ENCODE measurements at regions not wholly inside any gene's neighbourhood (a gene's known extent, or its start where the extent isn't known, plus 50 kb on each side); places are given as distances from the start of the nearest gene placed in this dataset.
A peak's percentile ranks its signal among the peaks of the same experiment; 100 is the strongest.

GRCh38 chr22:27210111-27210730 is 552.8 kb downstream of the MIAT start:
- ATAC-seq (no peak), DNase-seq (ENCODE audit: low spot score) (no peak)

DNA sequence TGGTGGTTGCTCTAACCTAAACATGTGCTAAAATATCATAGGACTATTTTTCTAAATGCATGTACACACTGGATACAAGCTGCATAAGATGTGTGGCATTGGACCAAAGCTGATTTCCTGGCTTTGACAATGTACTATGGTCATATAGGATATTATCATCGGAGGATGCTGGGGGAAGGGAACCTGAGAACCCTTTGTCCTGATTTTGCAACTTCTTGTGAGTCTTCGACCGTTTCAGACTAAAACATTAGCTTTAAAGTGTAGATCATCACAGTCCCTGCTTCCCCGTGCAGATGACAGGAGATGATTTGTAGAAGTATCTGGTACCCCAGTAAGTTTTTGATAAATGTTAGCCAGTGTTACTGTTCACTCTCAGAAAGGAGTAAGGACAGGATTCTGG is 554.7 kb downstream of the MIAT start:
- no peak for ATAC-seq
- DNase-seq (ENCODE audit: low spot score) = no peak

DNA sequence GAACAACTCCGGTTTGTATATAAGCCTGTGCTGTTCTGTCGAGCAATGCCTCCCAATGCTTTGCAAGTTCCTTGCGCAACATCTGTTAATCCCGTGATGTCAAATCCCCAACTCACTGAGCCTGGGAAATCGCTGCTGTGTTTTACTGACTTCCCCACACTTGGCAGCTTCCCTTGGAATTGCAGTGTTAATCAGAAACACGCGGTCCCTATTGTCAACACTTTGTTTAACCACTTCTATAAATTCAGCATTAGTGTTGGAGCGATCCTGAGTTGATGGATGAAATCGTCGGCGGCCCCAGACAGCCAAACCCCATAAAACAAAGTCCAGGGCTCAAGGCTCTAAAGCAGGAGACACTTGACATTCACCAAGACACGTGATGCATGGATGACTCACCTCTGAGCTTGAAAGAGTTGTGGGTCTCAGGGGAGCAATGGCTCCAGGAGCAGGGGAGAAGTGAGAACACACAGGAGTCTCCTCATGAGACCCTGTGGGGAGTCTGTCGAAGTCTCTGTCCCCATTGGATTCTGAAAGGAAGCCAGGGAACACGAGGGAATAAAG is 555.3 kb downstream of the MIAT start:
- DNase-seq (ENCODE audit: low spot score) (no peak), ATAC-seq (peak; percentile 55)

DNA sequence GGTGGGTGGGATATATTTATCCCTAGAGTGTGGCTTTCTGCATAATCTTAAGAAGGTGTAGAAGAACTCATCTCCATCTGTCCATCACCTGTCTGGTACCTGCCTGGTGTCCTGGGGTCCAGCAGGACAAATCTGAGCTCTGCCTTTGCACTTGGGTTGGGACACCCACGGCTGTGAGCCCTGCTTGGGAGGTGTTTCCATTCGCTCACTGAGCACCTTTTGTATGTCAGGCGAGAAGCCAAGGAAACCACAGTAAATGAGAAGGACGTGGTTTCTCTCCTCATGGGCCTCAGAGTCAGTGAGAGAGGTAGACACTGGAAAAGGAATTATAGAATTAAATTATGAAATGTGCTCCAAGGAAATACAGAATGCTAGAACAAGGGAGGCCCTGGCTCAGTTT is 555.9 kb downstream of the MIAT start:
- DNase-seq (ENCODE audit: low spot score) (no peak), ATAC-seq (no peak)

DNA sequence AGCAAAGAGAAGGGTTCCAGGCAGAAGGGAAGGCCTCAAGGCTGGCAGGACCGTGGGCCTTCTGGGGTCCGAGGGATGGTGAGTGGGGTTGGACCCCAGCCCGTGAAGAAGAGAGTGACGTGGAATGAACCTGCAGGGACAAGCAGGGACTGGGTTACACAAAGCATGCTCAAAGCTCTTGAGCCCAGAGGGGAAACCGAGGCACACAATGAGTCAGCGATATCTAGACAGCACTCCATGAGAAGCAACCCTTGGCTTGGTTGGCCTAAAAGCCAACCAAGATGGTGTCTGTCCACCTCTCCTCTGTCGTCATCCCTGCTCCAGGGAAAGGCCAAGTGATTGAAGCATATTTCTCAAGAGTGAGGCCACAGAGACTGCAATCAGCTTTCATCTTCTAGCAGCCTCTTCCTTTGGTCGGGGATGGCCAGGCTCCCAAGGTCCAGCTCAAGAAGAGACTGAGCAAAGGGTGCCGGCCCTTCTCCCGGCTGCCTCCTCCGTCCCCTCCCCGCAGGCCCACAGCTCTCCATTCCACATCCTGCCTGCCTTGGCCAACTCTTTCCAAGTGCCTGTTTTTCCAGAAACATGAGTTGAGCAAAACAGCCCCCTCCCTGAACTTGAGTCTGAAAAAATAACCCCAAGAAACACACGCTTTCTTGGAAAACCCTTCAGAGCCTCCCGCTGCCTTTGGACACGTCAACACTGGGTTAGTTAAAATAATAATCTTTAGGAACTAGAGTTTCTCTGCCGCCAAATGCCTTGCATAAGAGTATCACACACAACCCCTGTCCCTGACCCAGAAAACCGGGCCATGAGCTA is 556.6 kb downstream of the MIAT start:
- ATAC-seq = no peak
- DNase-seq (ENCODE audit: low spot score) = no peak

GRCh38 chr22:27214691-27215090 is 557.3 kb downstream of the MIAT start:
- ATAC-seq = no peak

DNA sequence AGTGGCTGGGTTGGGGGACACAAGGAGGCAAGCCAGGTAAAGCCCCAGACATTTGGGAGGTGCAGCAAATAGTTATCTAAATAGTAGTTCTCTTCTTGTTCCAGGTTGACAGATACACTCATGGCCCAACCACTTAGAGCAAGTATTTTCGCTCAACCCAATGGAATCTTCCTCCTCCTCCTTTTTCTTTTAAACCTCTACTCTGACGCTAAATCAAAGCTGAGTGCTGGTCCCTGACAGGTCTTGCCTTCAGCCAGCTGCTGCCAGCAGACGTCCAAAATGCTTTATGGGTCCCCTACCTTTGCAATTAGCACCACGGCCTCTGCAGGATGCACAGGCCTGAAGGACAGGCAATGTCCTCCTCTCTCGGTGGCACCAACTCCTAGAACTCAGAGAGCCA is 558.5 kb downstream of the MIAT start:
- ATAC-seq (no peak), DNase-seq (ENCODE audit: low spot score) (no peak)

More at GRCh38 chr22:27214691-27215090, 557.3 kb downstream of the MIAT start:
- no peak for DNase-seq (ENCODE audit: low spot score)

DNA sequence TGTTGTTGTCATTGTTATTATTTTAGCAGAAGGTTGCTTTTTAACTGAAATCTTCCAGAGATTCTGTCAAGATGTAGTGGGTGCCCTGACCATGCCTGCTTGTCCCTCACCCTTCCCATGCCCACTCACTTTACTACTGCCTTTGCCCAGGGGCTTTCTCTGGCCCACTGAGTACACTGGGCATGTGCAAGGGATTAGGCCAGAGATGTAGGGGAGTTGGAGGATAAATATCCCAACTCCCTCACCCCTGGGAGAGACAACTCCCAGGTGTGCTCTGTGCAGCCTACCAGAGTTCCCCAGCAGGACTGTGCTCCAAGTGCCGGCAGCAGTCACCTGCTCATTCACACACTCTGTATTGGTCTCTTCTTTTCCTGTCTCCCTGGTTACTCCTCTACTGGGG is 559.1 kb downstream of the MIAT start:
- no peak for ATAC-seq
- no peak for DNase-seq (ENCODE audit: low spot score)

DNA sequence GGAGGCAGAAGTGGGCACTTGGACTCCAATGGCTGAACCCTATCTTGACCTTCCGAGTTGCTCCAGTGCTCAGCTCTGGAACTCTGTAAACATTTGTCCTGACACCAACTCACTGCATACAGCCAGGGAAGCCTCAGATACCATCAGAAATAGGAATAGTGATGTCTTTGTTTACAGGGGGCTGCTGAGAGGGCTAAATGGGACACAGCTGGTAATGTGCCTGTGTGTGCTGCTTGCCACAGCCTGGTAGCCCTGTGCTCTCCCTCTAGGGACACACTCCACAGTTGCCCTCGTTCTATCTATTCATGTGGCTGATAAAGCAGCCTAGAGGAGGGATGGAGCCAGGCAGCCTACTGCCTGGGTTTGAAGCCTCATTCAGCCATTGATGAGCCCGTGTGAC is 559.8 kb downstream of the MIAT start:
- DNase-seq (ENCODE audit: low spot score) = no peak
- ATAC-seq = no peak

DNA sequence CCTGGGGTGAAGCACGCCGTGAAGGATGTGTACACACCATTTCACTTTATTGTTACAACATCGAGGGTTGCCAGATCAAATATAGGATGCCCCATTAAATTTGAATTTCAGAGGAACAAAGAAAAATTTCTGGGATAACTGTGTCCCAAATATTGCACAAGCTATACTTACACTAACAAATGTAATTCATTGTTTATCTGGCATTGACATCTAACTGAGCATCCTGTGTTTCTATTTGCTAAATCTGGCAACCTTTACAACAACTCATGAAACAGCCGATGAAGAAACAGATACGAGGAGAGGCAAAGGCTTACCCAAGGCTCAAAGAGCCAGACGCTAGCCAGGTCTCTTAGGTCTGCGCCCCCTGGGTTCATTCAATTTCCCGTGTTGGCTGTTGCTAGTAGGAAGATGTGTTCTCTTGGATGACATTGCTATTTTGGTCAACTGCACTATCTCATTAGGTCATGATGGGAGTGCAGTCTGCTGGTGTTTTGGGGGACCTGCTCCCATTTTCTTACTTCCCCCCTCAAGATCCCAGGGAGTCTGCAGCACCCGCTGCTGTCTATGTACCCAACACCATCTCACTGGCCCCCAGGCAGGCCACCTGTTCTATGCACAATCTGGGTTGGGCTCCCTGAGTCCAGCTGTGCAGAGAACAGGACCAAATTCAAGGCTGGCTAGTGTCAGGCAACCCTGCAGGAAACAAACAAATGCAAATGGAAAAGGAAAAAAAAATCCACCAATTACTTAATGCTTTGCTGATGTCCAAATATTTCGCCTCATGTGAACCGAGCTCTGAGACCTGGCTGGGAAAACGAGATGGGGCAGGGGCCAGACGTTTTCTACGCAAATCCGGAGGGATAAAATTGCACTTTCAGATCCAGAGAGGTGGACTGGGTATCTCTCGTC is 560.9 kb downstream of the MIAT start:
- ATAC-seq (no peak), DNase-seq (ENCODE audit: low spot score) (no peak)

- no peak for ATAC-seq
- DNase-seq (ENCODE audit: low spot score) = no peak
Observed at GRCh38 chr22:27219036-27219435, 561.6 kb downstream of the MIAT start.

- no peak for ATAC-seq
- DNase-seq (ENCODE audit: low spot score) = no peak
Observed at GRCh38 chr22:27220339-27220738, 563.0 kb downstream of the MIAT start.

GRCh38 chr22:27222178-27222577 is 564.8 kb downstream of the MIAT start:
- no peak for DNase-seq (ENCODE audit: low spot score)
- no peak for ATAC-seq

DNA sequence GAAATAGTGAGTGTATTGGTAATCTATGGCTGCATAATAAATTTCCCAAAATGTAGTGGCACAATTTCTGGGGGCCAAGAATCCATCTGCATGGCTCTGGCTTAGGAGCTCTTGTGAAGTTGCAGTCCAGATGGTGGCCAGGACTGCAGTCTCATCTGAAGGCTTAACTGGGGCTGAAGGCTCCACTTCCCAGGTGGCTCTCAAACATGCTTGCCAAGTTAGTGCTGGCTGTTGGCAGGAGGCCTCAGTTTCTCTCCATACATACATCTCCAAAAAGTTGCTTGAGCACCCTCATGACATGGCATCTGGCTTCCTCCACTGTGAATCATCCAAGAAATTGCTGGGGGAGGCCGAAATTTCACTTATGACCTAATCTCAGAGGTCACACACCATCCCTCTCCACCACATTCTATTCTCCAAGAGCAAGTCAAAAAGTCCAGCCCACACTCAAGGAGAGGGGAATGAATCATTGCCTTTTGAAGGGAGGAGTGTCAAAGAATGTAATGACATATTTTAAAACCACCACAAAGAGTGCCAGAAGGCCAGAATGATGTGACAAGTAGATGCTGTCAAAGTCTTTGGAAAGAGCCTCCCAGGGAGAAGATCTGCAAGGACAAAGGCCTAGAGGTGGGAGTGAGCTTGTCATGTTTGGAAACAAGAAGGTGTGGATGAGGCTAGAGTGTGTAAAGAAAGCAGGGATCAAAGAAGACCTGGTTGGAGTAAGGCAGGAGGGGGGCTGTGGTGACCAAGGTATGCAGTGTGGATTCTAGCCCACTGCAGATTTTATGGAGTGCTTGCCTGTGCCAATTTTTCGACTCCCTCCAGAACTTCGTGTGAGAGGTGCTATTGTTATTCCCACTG is 566.2 kb downstream of the MIAT start:
- DNase-seq (ENCODE audit: low spot score) = no peak
- no peak for ATAC-seq

DNA sequence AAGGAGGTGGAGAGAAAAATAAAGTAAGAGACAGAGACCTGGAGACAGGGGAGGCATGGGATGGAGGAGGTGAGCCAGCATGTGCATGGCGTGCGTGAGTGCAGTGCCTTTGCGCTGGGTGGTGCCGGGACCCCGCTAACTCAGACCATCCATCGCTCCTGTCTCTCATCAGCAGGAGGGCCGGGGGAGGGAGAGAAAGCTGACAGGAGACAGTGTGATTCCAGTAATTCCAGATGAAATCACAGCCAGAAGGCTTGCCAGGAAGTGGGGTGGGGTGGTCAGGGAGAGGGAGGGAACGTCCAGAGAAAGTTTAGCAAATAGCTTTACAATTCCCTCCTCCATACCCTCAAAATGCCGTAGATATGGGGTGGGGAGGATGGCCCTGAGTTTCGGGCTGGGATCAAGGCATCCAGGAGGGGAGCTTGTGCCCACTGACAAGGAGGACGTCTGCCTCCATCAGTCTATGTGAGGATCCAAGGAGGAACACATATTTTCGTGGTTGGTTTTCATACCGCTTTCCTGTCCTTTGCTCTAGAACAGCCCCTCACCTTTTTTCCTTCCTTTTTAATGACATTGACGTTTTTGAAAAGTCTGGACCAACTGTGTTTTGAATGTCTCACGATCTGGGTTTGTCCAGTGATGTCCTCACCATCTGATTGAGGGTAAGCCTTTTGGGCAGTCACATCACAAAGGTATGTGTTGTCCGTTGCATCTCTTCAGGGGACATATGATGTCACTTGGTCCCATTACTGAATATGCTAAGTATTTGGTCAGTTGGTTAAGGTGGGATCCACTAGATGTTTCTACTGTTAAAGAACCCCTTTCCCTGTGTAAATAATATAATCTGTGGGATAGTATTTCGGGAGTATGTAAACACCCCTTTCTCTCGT is 567.3 kb downstream of the MIAT start:
- DNase-seq (ENCODE audit: low spot score) (no peak), ATAC-seq (no peak)

DNA sequence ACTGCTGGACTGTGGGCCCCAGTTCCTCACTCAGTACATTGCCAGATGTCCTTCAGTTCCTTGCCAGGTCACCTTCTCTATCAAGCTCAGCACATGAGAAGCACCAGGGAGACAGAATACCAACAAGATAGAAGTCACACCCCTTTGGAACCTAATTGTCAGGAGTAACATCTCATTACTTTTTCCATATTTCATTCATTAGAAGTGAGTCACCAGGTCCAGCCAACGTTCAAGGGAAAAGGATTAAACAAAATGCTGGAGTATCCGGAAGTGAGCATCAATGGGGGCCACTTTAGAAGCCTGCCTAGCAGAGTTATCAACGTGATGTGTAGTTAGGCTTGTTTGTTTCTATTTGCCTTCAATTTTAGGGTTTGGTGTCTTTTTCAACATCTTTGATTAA is 569.3 kb downstream of the MIAT start:
- ATAC-seq (no peak), DNase-seq (ENCODE audit: low spot score) (no peak)

DNA sequence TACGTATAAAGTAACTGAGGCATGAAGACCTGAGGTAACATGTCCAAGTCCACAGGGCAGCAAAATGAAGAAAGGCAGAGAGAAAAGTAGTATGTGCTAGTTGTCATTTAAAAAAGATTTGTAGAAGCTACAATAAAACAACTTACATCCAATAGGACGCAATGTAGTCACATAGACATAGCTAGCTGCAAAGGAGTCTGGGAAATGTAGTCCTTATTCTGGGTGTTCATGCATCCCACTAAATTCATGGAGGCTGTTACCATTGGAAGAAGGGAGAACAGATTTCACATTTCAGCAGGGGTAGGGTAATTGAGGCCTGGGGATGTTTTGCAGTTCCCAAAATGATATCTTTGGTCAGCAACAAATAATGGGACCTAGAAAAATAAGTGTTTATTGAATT is 571.4 kb downstream of the MIAT start:
- DNase-seq (ENCODE audit: low spot score) (no peak), ATAC-seq (no peak)

GRCh38 chr22:27230189-27230588 is 571.4 kb downstream of the MN1 start:
- DNase-seq (ENCODE audit: low spot score) (no peak), ATAC-seq (no peak)

GRCh38 chr22:27231266-27231665 is 570.3 kb downstream of the MN1 start:
- DNase-seq (ENCODE audit: low spot score) (no peak), ATAC-seq (no peak)

Data from left lobe of liver (tissue), 2 donors.